C4-2B (cell line): ENCODE measurements at regions not wholly inside any gene's neighbourhood (a gene's known extent, or its start where the extent isn't known, plus 50 kb on each side); places are given as distances from the start of the nearest gene placed in this dataset.

ENCODE experiments used
- CTCF ChIP-seq: fragments of 450-650 bp; conservative IDR thresholded peaks from 2 replicates; pipeline ENCODE4 v1.5.1; 2017; ENCODE audit warnings: mild to moderate bottlenecking
- ZFX ChIP-seq: fragments of 450-650 bp; IDR thresholded peaks from 2 replicates; pipeline ENCODE4 v1.6.1; 2017

GRCh38 chr4:107213410-107213809 lies 177.3 kb upstream of the DKK2 start:
- TF ChIP-seq CTCF (no peak), ZFX (no peak)
